ENCODE measurements at regions not wholly inside any gene's neighbourhood (a gene's known extent, or its start where the extent isn't known, plus 50 kb on each side); places are given as distances from the start of the nearest gene placed in this dataset.

- no peak for DNase-seq (ENCODE audit: extremely low read depth in 1 of 11, low read depth in 9 of 11, low spot score in 4 of 11)
These were observed 64.4 kb upstream of the IGF1R start for GRCh38 chr15:98583771-98584430.

- DNase-seq (ENCODE audit: extremely low read depth in 1 of 11, low read depth in 9 of 11, low spot score in 4 of 11): no peak
These were observed 62.3 kb upstream of the IGF1R start for GRCh38 chr15:98586066-98586465.

GRCh38 chr15:98592136-98592535, 56.2 kb upstream of the IGF1R start:
- no peak for DNase-seq (ENCODE audit: extremely low read depth in 1 of 11, low read depth in 9 of 11, low spot score in 4 of 11)

- no peak for DNase-seq (ENCODE audit: extremely low read depth in 1 of 11, low read depth in 9 of 11, low spot score in 4 of 11)
These were observed 52.2 kb upstream of the IGF1R start for GRCh38 chr15:98596131-98596530.

- no peak for DNase-seq (ENCODE audit: extremely low read depth in 1 of 11, low read depth in 9 of 11, low spot score in 4 of 11)
These were observed 51.4 kb upstream of the IGF1R start for GRCh38 chr15:98596885-98597392.

GRCh38 chr15:98597666-98598065, 50.7 kb upstream of the IGF1R start:
- no peak for DNase-seq (ENCODE audit: extremely low read depth in 1 of 11, low read depth in 9 of 11, low spot score in 4 of 11)
